SHP77 (cell line): ENCODE measurements at regions not wholly inside any gene's neighbourhood (a gene's known extent, or its start where the extent isn't known, plus 50 kb on each side); places are given as distances from the start of the nearest gene placed in this dataset.
"Not testable (repeated sequence)": the region's sequence is repeated elsewhere in the genome, so short reads cannot be mapped to it uniquely, and the experiment has no call there.

ENCODE experiments used
- DNase-seq, 2 experiments: peaks; one replicate each; lab custom pipeline; 2025; lab: John Stamatoyannopoulos, UW

- no peak for DNase-seq
These were observed 177.1 kb downstream of the DMAC1 start for GRCh38 chr9:7622481-7622880.

DNA sequence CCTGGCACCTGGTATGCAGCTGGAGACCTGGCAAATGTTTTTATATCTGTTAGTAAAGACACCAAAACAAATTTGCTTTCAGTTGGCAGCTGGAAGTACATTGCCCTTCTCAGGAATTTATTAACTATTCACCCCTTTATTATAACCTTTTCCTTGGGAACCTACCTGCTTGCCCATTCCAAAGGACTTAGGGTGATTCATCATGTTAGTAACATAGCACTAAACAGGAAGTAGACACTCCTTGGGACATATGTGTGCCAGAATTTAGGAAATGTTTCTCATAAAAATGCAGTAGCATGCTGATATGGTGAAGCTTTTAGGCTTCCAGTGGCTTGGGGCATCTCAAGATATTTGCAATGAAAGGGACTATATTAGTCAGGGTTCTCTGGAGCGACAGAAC is 184.2 kb downstream of the DMAC1 start:
- no peak for DNase-seq

GRCh38 chr9:7613931-7614330 is 185.6 kb downstream of the DMAC1 start:
- DNase-seq: no peak

DNA sequence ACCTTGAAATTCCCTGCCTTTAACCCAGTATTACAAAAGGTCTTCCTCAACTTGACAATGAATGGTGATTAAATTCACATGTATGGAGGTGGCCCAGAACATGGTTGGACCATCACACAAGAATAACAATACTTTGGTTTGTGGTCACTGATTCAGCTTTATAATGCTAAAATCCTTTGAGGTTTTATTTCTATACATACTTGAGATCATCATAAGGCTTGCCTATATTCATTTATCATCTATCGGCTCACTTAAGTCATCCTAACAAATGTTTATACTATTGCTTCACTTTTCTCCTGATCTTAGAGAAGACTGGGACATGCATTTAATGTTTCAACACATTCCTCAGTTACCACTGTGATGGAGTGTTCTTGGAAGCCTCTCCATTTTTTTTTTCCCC is 191.3 kb downstream of the DMAC1 start:
- no peak for DNase-seq

DNA sequence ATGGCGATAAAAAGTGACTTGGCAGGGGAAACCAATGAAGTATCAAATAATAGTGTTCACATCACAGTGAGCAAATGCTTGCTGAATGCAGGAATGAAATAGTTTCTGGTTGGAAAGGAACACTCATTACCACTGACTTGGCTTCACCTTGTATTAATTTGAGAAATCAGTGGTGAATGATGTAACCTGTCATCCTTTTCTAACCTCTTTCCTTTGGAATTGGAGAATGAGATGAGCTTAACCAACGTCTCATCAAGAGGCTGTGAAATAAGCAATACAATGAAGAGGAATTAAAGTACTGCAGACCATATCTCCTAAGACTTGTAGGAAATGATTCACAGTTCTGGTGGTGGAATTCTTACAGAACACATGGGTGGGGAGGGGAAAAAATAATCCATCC is 192.2 kb downstream of the DMAC1 start:
- DNase-seq: no peak

- no peak for DNase-seq
These were observed 193.0 kb downstream of the DMAC1 start for GRCh38 chr9:7606591-7606990.

GRCh38 chr9:7601739-7602138 is 197.8 kb downstream of the DMAC1 start:
- DNase-seq: no peak

DNA sequence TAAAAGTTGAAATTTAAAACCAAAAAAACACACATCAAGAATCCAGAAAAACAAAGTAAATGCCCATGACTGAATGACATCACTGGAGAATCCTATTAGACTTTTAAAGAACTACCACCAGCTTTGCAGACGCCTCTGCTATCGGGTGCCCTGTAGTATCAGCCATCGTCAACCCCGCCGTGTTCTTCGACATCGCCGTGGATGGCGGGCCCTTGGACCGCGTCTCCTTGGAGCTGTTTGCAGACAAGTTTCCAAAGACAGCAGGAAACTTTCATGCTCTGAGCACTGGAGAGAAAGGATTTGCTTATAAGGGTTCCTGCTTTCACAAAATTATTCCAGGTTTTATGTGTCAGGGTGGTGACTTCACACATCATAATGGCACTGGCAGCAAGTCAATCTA is 201.9 kb downstream of the DMAC1 start:
- no peak for DNase-seq

- no peak for DNase-seq
These were observed 207.0 kb downstream of the DMAC1 start for GRCh38 chr9:7592321-7593316.

GRCh38 chr9:7591501-7591900 is 208.1 kb downstream of the DMAC1 start:
- DNase-seq: no peak

GRCh38 chr9:7580568-7580967 is 219.0 kb downstream of the DMAC1 start:
- no peak for DNase-seq

DNA sequence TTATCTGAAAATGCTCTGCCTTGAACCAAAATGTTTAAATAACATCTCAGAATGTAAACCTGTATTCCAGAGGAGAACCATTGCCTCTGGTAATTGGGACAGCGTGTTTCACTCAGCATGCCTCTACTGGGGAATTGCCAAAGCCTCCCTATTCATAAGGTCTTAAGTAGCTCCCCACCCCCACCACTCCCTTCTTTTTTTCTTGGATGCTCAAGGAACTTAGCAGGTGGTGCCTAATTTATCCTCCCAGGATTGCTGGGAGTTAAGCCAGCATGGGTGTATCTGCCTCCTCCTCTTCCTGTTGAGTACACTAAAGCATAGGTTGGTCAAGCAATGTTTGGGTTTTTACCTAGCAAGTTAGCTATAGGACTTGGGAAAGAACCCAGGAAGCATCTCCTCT is 220.2 kb downstream of the DMAC1 start:
- DNase-seq: no peak

- DNase-seq: no peak
These were observed 220.6 kb downstream of the DMAC1 start for GRCh38 chr9:7578951-7579350.

- DNase-seq: peak; percentile 15 to 26
These were observed 229.4 kb downstream of the DMAC1 start for GRCh38 chr9:7570107-7570720.

GRCh38 chr9:7567687-7568086 is 231.9 kb downstream of the DMAC1 start:
- DNase-seq: no peak

- no peak for DNase-seq
These were observed 238.0 kb downstream of the DMAC1 start for GRCh38 chr9:7561527-7562080.

GRCh38 chr9:7560669-7561305 is 238.8 kb downstream of the DMAC1 start:
- DNase-seq: no peak

- no peak for DNase-seq
These were observed 244.9 kb downstream of the DMAC1 start for GRCh38 chr9:7554699-7555098.

DNA sequence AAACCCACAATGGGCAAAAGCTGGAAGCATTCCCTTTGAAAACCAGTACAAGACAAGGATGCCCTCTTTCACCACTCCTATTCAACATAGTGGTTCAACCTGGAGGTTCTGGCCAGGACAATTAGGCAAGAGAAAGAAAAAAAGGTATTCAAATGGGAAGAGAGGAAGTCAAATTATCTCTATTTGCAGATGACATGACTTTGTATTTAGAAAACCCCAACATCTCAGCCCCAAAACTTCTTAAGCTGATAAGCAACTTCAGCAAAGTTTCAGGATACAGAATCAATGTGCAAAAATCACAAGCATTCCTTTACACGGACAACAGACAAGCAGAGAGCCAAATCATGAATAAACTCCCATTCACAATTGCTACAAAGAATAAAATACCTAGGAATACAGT is 246.9 kb downstream of the DMAC1 start:
- DNase-seq: not testable (repeated sequence)

DNA sequence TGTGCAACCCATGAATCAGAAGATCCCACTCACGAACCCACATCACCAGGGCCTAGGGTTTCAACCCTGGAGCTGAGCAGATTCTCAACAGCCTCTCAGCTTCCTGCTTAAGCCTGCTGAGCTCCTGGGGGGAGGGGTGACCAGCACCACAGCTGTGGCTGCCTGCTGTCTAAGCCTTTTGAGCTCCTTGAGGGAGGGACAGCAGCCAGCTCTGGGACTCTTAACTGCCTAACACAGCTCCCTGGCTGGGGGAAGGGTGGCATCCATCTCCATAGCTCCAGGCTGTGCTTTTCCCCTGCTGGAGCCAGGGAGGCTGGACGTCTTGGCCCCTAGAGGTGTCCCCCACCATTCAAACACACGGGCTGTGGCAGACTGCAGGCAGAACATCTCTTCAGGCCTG is 250.3 kb downstream of the DMAC1 start:
- no peak for DNase-seq

- no peak for DNase-seq
These were observed 253.3 kb downstream of the DMAC1 start for GRCh38 chr9:7546261-7546660.

DNA sequence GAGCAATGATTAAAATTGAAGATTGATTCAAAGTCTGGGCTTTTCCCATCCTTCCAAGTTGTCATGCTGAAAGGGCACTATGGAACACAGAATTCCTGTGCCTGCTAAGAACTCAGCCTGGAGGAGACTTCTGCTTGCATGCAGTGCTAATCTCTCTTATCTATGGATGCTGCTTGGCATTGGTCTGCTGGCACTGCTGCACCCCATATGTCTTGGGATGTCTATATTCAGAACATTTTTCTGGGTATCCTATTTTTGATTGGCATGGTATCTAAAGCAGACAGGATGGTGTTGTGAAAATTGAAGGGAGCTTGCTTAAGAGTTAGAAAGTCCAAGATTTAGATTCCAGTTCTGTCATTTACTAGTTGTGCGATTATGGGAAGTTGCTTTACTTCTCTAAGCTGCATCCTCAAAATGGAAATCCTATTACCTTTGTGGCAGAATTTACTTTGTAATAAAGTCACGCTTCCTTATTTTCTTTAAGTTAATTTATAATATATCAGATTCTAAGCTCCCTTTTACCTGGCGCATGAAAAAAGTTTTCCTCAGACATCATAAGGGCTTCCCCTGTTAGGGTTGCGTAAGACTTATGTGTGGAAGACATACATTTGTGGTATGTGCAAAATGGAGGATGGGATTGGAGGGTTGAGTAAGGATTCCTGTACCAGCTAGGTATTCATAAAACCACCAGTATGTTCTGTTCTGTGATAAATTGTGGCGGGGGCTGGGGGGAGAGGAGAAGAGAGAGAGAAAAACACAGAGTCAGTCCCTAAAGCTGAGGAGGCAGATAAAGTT is 254.0 kb downstream of the DMAC1 start:
- no peak for DNase-seq
